SK-N-SH treated with all-trans-retinoic acid at 6 μM for 48 hours (cell line): ENCODE measurements at regions not wholly inside any gene's neighbourhood (a gene's known extent, or its start where the extent isn't known, plus 50 kb on each side); places are given as distances from the start of the nearest gene placed in this dataset.
"Not testable (repeated sequence)": the region's sequence is repeated elsewhere in the genome, so short reads cannot be mapped to it uniquely, and the experiment has no call there.

Source experiments
- CREB5 ChIP-seq: fragments of 250-450 bp; sonication (Bioruptor Pico); IDR thresholded peaks from 2 replicates; pipeline ENCODE4 v1.5.1; 2020; ENCODE audit warnings: low read depth, mild to moderate bottlenecking, moderate library complexity
- CSDC2 ChIP-seq: fragments of 250-450 bp; sonication (Bioruptor Pico); IDR thresholded peaks from 2 replicates; pipeline ENCODE4 v1.5.0; 2020; ENCODE audit warnings: mild to moderate bottlenecking, moderate library complexity
- CSRNP3 ChIP-seq: fragments of 250-450 bp; sonication (Bioruptor Pico); IDR thresholded peaks from 2 replicates; pipeline ENCODE4 v1.5.1; 2021; ENCODE audit warnings: mild to moderate bottlenecking, moderate library complexity
- GLIS3 ChIP-seq: fragments of 250-450 bp; sonication (Bioruptor Pico); IDR thresholded peaks from 2 replicates; pipeline ENCODE4 v1.5.0; 2020; ENCODE audit warnings: mild to moderate bottlenecking, moderate library complexity
- OSR1 ChIP-seq: fragments of 250-450 bp; sonication (Bioruptor Pico); IDR thresholded peaks from 2 replicates; pipeline ENCODE4 v1.8.0; 2022; ENCODE audit warnings: moderate library complexity, mild to moderate bottlenecking, inconsistent platforms
- SNAI2 ChIP-seq: fragments of 250-450 bp; sonication (Bioruptor Pico); IDR thresholded peaks from 2 replicates; pipeline ENCODE4 v1.5.0; 2020; ENCODE audit warnings: mild to moderate bottlenecking, moderate library complexity
- ZC3H10 ChIP-seq: fragments of 250-450 bp; sonication (Bioruptor Pico); IDR thresholded peaks from 2 replicates; pipeline ENCODE4 v1.5.1; 2021; ENCODE audit warnings: mild to moderate bottlenecking, moderate library complexity
- ZNF565 ChIP-seq: fragments of 450-650 bp; formaldehyde crosslinking; conservative IDR thresholded peaks from 2 replicates; pipeline ENCODE4 v1.5.0; 2020; ENCODE audit warnings: low read depth, mild to moderate bottlenecking, moderate library complexity
- ZNF70 ChIP-seq: fragments of 450-650 bp; formaldehyde crosslinking; IDR thresholded peaks from 2 replicates; pipeline ENCODE4 v1.5.0; 2020; ENCODE audit warnings: mild to moderate bottlenecking, moderate library complexity

- TF ChIP-seq ZC3H10; CREB5 (CRISPR knock-in tag); ZNF565 (CRISPR knock-in tag); CSDC2 (CRISPR knock-in tag); CSRNP3; GLIS3 (CRISPR knock-in tag); ZNF70 (CRISPR knock-in tag); OSR1 (CRISPR knock-in tag); SNAI2 (CRISPR knock-in tag): not testable (repeated sequence)
Measured at GRCh38 chr3:197410170-197410569, 111.8 kb upstream of the DLG1 start.
